Neuron (in vitro differentiated cells): ENCODE measurements at regions not wholly inside any gene's neighbourhood (a gene's known extent, or its start where the extent isn't known, plus 50 kb on each side); places are given as distances from the start of the nearest gene placed in this dataset.

Experiments used
- H2AFZ ChIP-seq: one replicate; pipeline ENCODE4 v1.6.1; 2013; ENCODE audit warnings: low read depth, mild to moderate bottlenecking, inconsistent platforms, low read length, moderate library complexity
- H3K27me3 ChIP-seq: one replicate; pipeline ENCODE4 v1.6.1; 2013; ENCODE audit warnings: low read length; ENCODE audit not compliant: insufficient read depth
- H3K36me3 ChIP-seq: one replicate; pipeline ENCODE4 v1.6.1; 2013; ENCODE audit warnings: low read length; ENCODE audit not compliant: insufficient read depth
- H3K4me1 ChIP-seq: one replicate; pipeline ENCODE4 v1.6.1; 2013; ENCODE audit warnings: low read length; ENCODE audit not compliant: insufficient read depth
- H3K4me3 ChIP-seq: 2 replicates; pipeline ENCODE4 v1.5.1; 2013; ENCODE audit warnings: mild to moderate bottlenecking, low read length, moderate library complexity
- H3K9me3 ChIP-seq: one replicate; pipeline ENCODE4 v1.6.1; 2013; ENCODE audit warnings: low read length

DNA sequence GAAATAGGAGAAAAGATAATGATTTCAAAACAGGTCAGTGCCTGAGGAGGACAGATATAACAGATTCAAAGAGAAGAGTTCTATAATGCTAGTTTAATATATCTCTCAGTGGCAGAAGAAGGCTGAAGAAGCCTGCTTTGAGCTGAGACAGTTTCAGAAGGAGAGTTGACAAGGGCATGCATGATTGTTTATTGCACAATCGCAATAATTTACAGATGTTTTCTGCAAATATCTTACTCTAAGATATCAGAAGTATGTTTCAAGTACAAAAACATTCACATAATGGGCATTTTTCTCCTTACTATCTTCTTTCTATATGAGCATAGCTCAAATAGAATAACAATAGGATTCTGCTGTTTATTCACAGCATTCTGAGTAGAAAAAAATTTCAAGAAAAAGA lies 557.7 kb upstream of the NRSN1 start:
- Histone ChIP-seq H3K4me1 (no peaks in the 10 kb centered on the region), H3K27me3 (no peaks in the 10 kb centered on the region), H3K36me3 (no peaks in the 10 kb centered on the region), H2AFZ (no peak overlapping the region), H3K9me3 (no peaks in the 10 kb centered on the region), H3K4me3 (no peak overlapping the region)

DNA sequence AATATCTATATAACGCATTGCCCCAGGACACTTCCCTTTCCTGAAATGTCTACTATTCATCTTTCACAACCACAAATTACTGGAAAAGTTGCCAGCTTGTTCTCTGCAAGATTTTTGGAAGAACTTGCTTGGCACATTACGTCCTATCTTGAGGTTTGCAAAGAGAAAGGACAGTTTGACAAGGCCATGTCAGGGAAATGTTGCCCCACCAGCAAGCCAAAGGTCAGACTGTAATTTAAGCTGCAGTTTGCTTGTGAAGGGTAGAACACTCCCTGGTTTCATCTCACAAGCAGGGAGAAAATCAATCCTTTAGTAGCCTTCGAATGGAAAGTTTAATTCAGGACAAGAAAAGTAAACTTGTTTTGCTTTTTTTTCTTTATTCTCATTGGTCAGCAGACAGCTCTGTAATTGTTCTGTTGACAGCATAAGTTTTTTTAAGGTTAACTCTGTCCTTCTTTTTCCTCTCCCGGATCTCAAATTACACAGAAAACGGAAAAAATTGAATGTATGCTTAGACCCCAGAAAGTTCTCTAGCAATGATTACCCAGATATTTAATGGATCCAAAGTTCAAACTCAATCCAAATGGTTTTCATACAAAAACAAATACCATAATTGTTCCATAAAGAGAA lies 541.8 kb upstream of the NRSN1 start:
- Histone ChIP-seq H3K36me3 (no peaks in the 10 kb centered on the region), H3K4me3 (no peak overlapping the region)

DNA sequence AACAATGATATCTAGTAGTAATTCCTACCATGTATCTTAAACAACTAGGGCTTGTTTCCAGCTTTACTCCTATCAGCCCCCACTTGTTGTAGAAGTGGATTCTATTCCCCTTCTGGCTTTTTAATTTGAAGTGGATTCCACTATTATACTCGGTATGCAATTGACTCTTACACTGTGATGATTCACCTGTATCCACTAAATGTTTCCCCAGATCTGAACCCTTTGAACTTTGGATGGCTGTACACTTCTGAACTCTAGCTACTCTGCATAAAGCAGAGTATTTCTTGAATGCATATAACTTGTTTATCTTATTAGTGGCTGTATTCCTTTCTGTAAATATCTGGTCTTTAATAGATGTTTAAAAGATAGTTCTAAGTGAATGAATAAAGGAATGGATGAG lies 538.4 kb upstream of the NRSN1 start:
- H3K36me3 ChIP-seq: no peaks in the 10 kb centered on the region
- peaks cover 35% of the 10 kb centered on the region for H3K4me1 ChIP-seq
- H2AFZ ChIP-seq: no peak overlapping the region
- H3K9me3 ChIP-seq: no peaks in the 10 kb centered on the region
- no peak overlapping the region for H3K4me3 ChIP-seq
- no peaks in the 10 kb centered on the region for H3K27me3 ChIP-seq

More for the DNA sequence above, 541.8 kb upstream of the NRSN1 start:
- Histone ChIP-seq H3K9me3 (no peaks in the 10 kb centered on the region), H3K27me3 (no peaks in the 10 kb centered on the region), H2AFZ (no peak overlapping the region), H3K4me1 (peaks cover 11% of the 10 kb centered on the region)

DNA sequence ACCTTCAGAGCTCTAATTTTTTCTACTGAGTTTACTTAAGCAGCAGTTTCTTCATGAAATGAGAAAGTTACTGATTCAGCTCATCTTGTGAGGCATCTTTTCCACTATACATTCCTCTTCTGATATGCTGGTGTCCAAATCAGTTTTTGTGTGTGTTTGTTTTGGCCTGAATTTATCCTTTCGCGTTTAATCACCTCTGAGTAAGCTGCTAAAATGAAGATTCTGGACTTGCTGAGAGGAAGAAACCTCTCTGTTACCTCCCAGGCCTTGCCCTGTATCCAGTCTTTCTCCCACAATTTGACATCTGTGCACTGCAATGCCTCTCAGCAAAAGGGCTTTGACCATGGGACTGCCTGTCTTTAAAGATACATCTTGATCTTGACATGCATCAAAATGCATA lies 536.2 kb upstream of the NRSN1 start:
- no peak overlapping the region for H3K4me3 ChIP-seq
- no peaks in the 10 kb centered on the region for H3K36me3 ChIP-seq
- no peak overlapping the region for H2AFZ ChIP-seq
- H3K9me3 ChIP-seq: peaks cover 4% of the 10 kb centered on the region
- peaks cover 35% of the 10 kb centered on the region for H3K4me1 ChIP-seq
- H3K27me3 ChIP-seq: no peaks in the 10 kb centered on the region

DNA sequence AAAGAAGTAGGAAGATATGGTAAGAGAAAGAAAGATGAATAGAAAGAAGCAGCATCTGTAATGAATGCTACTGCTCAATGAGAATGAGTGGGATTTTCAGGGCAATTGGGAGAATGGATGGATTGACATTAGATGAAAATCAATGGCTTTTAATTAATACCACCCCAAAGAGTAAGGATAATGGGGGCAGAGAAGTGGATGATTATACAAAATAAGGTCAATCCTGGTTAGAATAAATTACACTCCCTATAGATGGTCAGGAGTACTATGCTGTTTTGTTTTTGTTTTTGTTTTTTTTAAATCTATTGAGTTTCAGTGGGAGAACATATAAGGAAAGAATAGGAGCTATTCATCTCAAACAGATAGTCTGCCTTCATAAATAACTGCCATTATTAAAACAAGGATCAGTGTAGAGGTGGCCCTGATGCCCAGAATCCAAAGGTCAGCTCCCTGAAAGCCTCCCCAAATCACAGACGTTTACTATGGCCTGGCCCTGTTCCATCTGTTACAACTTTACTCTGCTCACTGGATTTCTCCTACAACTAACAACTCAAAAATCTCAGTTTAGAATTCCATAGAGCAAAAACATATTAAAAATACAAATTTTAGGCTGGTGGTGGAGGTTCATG lies 535.4 kb upstream of the NRSN1 start:
- Histone ChIP-seq H3K4me3 (no peak overlapping the region), H3K4me1 (peaks cover 35% of the 10 kb centered on the region), H3K36me3 (no peaks in the 10 kb centered on the region), H3K27me3 (no peaks in the 10 kb centered on the region), H2AFZ (no peak overlapping the region), H3K9me3 (peaks cover 4% of the 10 kb centered on the region)

DNA sequence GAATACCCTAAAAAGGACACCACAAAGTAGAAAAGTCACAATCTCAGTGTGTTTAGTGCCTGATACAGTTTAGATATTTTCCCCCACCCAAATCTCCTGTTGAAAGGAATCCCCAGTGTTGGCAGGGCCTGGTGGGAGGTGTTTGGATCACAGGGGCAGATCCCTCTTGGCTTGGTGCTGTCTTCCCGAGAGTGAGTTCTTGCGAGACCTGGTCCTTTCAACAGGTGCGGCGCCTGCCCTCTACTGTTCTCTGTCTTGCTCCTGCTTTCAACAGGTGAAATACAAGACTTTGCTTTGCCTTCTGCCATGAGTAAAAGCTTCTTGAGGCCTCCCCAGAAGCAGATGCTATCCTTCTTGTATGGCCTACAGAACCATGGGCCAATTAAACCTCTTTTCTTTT lies 534.3 kb upstream of the NRSN1 start:
- Histone ChIP-seq H3K4me3 (no peak overlapping the region), H3K9me3 (peaks cover 4% of the 10 kb centered on the region), H3K27me3 (no peaks in the 10 kb centered on the region), H3K36me3 (no peaks in the 10 kb centered on the region), H3K4me1 (peaks cover 35% of the 10 kb centered on the region), H2AFZ (no peak overlapping the region)

DNA sequence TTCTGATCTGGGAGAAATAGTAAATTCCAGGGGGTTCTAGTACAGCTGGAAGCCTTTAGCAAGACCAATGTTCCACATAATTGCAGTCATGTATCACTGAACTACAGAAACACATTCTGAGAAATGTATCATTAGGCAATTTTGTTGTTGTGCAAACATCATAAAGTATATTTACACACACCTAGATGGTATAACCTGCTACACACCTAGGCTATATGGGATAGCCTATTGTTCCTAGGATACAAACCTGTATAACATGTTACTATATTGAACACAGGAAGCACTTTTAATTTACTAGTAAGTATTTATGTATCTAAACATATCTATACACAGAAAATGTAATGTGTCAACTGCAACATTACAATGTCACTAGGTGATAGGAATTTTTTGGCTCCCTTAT lies 525.9 kb upstream of the NRSN1 start:
- no peak overlapping the region for H2AFZ ChIP-seq
- H3K4me3 ChIP-seq: no peak overlapping the region
- no peaks in the 10 kb centered on the region for H3K4me1 ChIP-seq
- no peaks in the 10 kb centered on the region for H3K36me3 ChIP-seq
- no peaks in the 10 kb centered on the region for H3K9me3 ChIP-seq
- no peaks in the 10 kb centered on the region for H3K27me3 ChIP-seq

DNA sequence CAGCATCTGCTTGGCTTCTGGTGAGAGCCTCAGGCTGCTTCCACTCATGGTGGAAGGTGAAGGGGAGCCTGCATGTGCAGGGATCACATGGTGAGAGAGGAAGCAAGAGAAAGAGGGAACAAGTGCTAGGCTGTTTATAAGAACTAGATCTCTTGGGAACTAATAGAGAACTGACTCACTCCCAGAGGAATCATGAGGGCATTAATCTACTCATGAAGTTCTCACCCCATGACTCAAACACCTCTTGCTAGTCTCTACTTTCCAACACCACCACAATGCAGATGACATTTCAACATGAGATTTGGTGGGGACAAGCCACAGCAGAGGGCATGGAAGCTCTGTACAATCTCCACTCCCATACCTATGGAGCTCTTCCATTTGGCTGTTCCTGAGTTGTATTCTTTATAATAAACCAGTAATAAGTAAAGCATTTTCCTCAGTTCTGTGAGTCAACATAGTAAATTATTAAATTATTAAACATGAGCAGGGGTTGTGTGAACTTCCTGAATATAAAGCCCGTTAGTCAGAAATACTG lies 524.1 kb upstream of the NRSN1 start:
- H3K4me1 ChIP-seq: no peaks in the 10 kb centered on the region
- H3K36me3 ChIP-seq: no peaks in the 10 kb centered on the region
- H3K9me3 ChIP-seq: peaks cover 2% of the 10 kb centered on the region

DNA sequence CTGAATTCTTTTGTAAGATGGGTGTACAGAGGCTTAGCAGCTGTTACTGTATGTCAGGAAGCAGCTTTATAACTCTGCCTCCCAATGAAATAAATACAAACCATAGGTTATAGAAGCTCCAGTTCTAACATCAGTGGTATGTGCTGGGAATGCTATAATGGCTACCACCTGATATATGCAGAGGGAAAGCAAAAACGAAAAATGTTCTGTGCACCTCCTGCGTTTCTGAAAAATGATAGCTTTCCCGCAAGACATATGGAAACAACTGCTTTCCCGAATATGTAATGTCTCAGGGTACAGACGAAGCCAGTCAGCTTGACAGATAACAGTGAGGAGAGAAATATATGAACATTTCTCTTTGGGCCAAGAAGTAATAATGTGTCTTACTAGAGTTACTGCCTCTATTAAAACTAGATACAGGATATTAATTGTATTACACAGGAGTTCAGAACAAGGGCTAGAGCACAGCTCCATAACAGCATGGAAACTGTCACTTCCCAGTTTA lies 517.0 kb upstream of the NRSN1 start:
- H2AFZ ChIP-seq: no peak overlapping the region
- no peaks in the 10 kb centered on the region for H3K36me3 ChIP-seq
- H3K27me3 ChIP-seq: no peaks in the 10 kb centered on the region
- H3K4me3 ChIP-seq: no peak overlapping the region
- no peaks in the 10 kb centered on the region for H3K4me1 ChIP-seq
- H3K9me3 ChIP-seq: peaks cover 2% of the 10 kb centered on the region

More for the DNA sequence above, 524.1 kb upstream of the NRSN1 start:
- Histone ChIP-seq H3K4me3 (no peak overlapping the region), H3K27me3 (no peaks in the 10 kb centered on the region), H2AFZ (no peak overlapping the region)

DNA sequence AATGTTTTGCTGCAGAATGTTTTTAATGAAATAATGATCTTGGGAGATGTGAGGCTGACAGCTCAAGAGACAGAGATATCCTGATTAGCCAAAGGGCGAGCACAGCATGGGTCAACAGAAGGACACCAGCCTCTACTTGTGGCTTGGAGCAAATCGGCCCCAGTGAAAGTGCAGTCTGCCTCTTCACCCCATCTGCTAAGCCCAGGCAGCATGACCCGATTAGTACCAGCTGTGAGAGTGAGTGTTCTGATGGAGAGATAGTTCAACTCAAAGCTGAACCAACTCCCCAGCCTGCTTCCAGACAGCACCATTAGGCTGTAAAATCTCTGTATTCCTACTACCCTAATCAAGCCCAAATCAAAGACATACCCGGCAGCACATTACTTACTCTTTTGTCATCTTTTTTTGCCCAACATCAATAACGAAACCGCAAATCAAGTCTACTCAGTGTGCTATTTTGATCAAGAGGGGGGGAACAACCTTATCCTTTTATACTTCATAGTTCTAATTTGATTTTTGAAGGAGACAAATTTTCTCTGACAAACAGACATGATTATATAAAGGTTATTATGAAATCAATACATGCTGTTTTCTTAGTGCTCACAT lies 514.1 kb upstream of the NRSN1 start:
- Histone ChIP-seq H3K9me3 (no peaks in the 10 kb centered on the region), H3K36me3 (no peaks in the 10 kb centered on the region), H3K4me1 (no peaks in the 10 kb centered on the region), H3K27me3 (no peaks in the 10 kb centered on the region), H3K4me3 (no peak overlapping the region), H2AFZ (no peak overlapping the region)

DNA sequence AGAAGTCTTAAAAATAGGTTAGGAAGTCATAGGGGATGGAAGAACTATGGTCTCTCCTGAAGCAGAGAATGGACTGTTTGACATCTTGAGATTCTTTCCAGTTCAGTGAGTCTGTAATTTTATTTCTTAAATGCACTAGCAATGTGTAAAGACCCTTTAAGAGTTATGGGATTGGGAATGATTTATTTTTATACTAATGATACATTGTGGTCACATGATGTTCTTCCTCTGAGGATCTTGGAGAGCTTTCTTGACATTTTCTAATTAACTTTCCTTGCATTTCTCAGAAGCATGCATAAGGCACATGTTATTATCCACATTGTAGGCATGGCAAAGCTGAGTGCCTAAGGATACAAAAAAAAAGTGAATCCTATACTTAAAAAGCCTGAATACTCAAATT lies 507.6 kb upstream of the NRSN1 start:
- Histone ChIP-seq H3K9me3 (no peaks in the 10 kb centered on the region), H2AFZ (no peak overlapping the region), H3K4me3 (no peak overlapping the region), H3K4me1 (peaks cover 19% of the 10 kb centered on the region), H3K36me3 (no peaks in the 10 kb centered on the region), H3K27me3 (no peaks in the 10 kb centered on the region)

DNA sequence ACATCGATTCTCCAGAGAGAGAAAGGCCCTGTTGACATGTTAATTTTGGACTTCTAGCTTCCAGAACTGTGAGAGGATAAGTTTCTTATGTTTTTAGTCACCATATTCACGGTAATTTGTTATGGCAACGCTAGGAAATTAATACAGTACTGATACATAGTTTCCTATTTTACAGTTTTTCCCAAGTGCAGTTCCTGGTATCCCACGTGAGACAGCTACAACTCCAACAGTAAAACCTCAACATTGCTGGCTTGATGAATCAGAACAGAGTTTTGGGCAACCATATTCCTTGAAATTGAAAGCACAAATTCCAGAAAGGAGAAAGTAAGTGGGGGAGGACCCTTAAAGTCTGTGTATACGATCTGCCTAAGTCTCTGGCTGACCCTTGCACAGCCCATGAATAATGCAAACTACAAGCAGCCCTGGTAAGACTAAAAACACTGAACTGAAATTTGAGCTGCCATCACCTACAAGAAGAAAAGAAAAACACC lies 505.1 kb upstream of the NRSN1 start:
- Histone ChIP-seq H3K36me3 (no peaks in the 10 kb centered on the region), H3K27me3 (no peaks in the 10 kb centered on the region), H3K4me1 (peaks cover 19% of the 10 kb centered on the region), H3K4me3 (peak overlapping the region; percentile 45), H3K9me3 (no peaks in the 10 kb centered on the region), H2AFZ (peak overlapping the region; percentile 86)
